ENCODE measurements at regions not wholly inside any gene's neighbourhood (a gene's known extent, or its start where the extent isn't known, plus 50 kb on each side); places are given as distances from the start of the nearest gene placed in this dataset.

- DNase-seq, result no peak
Observed at GRCh38 chr3:124586126-124587052, 143.9 kb upstream of the UMPS start.

GRCh38 chr3:124587053-124587408 is 143.2 kb upstream of the UMPS start:
- DNase-seq, result no peak

GRCh38 chr3:124588036-124588435 is 142.2 kb upstream of the UMPS start:
- DNase-seq, result no peak

GRCh38 chr3:124588794-124589193 is 141.5 kb upstream of the UMPS start:
- no peak for DNase-seq

- DNase-seq, result no peak
Observed at GRCh38 chr3:124591699-124592098, 138.6 kb upstream of the UMPS start.

GRCh38 chr3:124592658-124593441 is 137.4 kb upstream of the UMPS start:
- DNase-seq, result peak; percentile 37

- no peak for DNase-seq
Observed at GRCh38 chr3:124593442-124593829, 136.8 kb upstream of the UMPS start.

- no peak for DNase-seq
Observed at GRCh38 chr3:124594581-124594980, 135.7 kb upstream of the UMPS start.

GRCh38 chr3:124597273-124597672 is 133.0 kb upstream of the UMPS start:
- no peak for DNase-seq

- DNase-seq, result no peak
Observed at GRCh38 chr3:124597979-124598378, 132.3 kb upstream of the UMPS start.

- DNase-seq, result no peak
Observed at GRCh38 chr3:124599147-124599765, 131.0 kb upstream of the UMPS start.

GRCh38 chr3:124599779-124600693 is 130.2 kb upstream of the UMPS start:
- DNase-seq, result no peak

- DNase-seq, result no peak
Observed at GRCh38 chr3:124600765-124601164, 129.5 kb upstream of the UMPS start.

GRCh38 chr3:124601190-124601589 is 129.1 kb upstream of the UMPS start:
- DNase-seq, result no peak

GRCh38 chr3:124602980-124603627 is 127.1 kb upstream of the UMPS start:
- no peak for DNase-seq

- no peak for DNase-seq
Observed at GRCh38 chr3:124605781-124606579, 124.3 kb upstream of the UMPS start.

GRCh38 chr3:124607163-124607562 is 123.1 kb upstream of the UMPS start:
- no peak for DNase-seq

- DNase-seq, result no peak
Observed at GRCh38 chr3:124609402-124609801, 120.8 kb upstream of the UMPS start.

- no peak for DNase-seq
Observed at GRCh38 chr3:124610130-124610529, 120.1 kb upstream of the UMPS start.

GRCh38 chr3:124611520-124611919 is 118.7 kb upstream of the UMPS start:
- no peak for DNase-seq

- no peak for DNase-seq
Observed at GRCh38 chr3:124615896-124616543, 114.2 kb upstream of the UMPS start.

All from stimulated activated CD8-positive, alpha-beta memory T cell treated with anti-CD3 and anti-CD28 coated beads, Interleukin-4, amount 100 ng/mL, for 48 hours (primary cell).